NCI-H1105 treated with DMSO at 0.1 percent for 48 hours (cell line): ENCODE measurements at regions not wholly inside any gene's neighbourhood (a gene's known extent, or its start where the extent isn't known, plus 50 kb on each side); places are given as distances from the start of the nearest gene placed in this dataset.
A peak's percentile ranks its signal among the peaks of the same experiment; 100 is the strongest.

ENCODE experiments used
- DNase-seq: peaks from one replicate; lab custom pipeline; 2025; lab: John Stamatoyannopoulos, UW

DNA sequence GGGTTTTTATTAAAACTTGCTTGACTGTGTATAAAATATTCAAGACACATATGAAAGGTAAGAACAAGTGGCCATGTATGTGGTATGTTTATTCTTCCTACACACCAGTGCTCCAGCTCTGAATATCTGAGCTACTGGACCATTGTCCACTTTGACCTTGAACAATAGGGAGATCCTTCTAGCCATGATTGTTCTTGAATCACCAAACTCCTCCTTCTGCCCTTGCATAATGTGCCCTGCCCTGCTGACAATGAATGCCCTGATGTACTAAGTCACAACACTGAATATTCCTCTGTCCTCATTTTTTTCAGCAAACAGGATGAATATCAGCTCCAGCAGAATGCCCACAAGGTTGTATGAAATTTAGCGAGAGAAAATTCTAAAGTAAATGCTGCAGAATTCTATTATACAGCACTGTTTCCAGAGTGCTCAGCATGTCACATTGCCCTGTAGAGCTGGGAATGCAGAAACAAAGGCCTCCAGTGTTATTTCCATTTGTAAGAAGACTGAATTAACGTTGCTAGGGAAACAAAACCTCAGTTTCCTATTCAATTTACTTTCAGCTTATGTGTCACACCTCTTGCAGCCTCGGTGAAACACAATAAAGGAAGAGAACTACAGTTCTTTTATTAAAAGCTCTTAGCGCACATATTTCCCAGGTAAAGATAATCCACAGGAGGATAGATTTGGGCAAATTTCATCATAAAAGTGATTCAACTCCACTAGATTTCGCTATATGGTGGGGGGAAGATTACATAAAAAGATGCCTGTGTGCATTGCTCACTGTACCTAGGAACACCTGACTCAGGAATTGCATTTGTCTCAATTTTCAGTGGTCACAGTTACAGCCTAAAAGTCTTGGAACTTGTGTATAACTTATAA is 187.4 kb upstream of the ATP1B1 start:
- no peak for DNase-seq

DNA sequence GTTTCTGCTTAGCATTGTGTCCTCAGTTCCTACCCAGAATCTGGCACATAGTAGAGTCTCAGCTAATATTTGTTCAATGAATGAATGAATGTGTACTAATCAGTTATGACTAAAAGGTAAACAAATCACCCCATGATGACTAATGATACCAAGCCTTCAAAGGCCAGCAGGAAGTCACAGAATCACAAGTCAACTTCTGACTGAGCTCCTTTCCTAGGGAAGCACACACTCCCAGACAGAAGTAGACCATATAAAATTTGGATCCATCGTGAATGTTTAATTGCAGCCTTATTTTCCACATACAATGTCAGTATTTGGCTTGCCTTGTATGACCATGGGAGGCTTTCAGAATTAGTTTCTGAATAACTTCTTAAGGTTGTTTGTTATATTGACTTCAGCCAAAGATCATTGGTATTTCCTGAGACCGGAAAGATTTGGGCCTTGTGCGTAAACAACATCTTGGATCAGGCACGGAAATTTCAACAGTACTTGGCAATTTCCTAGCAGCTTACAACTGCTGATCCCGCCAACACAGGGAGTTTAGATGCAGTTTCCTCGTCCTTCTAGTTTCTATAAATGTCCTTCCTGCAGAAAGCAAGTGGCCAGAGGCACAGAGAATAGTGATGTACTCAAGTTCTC is 185.9 kb upstream of the ATP1B1 start:
- DNase-seq: no peak

- DNase-seq: no peak
Measured at GRCh38 chr1:168921629-168922028, 184.9 kb upstream of the ATP1B1 start.

DNA sequence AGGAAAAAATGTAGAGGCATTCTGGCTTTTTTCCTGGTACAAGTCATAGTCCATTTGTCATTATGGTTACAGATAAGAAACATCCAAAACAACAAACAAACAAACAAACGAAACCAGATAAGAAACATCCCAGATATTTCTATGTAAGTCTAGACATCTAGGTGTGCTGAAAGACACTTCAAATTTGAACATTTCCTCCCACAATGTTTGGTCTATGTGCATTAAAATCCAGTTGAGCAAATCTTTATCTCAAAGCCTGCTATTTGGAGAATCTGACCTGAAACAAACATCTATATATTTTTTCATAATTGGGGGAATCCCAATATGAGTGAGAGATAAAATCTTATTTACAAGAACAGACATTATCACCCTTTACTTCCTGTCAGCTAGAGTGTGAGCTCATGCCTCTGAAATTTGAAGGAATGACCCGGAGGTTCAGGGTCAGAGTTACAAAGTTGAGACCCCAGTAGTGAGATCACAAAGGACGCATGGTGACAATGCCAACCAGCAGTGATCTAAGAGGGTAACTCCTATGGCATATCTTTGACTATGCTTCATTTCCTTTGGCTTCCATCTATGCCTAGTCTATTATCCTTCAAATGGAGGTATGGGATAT is 182.9 kb upstream of the ATP1B1 start:
- no peak for DNase-seq

GRCh38 chr1:168924976-168925375 is 181.5 kb upstream of the ATP1B1 start:
- no peak for DNase-seq

DNA sequence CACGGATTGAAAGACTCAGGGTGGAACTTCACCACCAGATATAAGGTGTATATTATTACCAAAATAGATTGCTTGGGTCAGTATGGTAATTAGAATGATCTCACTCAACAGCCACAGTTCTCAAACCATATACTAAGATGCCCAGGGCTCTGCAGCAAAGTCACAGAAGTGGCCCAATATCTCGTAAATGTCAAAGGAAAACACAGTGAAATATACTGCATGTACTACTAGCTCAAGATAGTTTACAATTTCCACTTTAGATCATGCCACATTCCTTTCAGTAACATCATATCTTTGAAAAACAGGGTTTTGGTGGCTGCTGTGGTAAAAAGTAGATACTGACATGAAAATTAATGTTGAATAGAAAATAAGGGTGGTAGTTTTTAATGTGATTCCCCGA is 180.3 kb upstream of the ATP1B1 start:
- no peak for DNase-seq

- peak; percentile 18 for DNase-seq
Measured at GRCh38 chr1:168932539-168932938, 174.0 kb upstream of the ATP1B1 start.

DNA sequence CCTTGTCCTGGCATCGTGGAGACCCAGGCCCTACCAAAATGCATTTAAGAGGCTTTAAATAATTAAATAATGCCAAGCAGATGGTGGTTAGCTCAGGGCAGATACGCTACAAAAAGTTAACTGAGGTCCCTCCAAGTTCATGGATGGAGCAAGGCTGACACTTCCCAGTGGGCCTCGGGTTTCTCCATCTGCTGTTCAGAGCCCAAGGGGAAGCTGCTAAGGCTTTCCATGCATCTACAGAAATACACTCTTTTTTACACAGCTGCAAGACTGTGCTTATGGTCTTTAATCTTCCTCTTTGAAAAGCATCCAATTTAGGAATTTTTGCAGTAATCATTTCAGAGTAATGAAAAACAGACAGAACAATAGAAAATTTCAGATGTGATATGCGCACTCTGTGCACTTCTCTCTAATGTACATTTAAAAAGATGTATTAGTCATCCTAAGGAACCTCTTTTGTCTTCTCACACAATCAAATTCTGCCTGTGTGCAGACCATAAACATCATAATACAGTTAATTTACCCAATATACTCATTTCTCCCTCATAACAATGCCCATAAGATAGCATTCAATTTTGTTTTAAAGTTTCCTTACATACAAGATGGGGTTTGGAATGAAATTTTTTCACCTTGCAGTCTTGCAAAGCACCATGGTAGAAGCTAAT is 173.2 kb upstream of the ATP1B1 start:
- DNase-seq: no peak

- peak; percentile 63 for DNase-seq
Measured at GRCh38 chr1:168939110-168939946, 167.2 kb upstream of the ATP1B1 start.

GRCh38 chr1:168939947-168940223 is 166.6 kb upstream of the ATP1B1 start:
- no peak for DNase-seq

- DNase-seq: no peak
Measured at GRCh38 chr1:168941640-168942039, 164.8 kb upstream of the ATP1B1 start.

DNA sequence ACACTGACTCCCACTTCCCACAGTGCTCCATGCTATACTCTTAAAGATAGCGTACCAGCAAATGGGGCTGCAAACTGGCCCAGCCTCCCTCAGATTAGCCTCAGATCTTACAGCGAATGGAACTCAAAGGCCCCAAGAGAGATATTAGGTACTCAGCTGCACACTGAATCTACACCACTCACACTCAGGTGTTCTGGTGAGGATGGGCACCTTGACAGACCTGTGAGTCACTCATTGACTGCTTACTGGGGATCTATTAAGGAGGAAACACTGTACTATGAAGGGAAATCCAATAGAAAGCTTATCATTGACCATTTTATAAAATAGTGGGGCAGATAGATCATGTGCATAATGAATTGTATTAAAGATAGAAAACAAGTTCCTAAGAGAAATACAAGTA is 164.3 kb upstream of the ATP1B1 start:
- DNase-seq: no peak

- DNase-seq: no peak
Measured at GRCh38 chr1:168945870-168946269, 160.6 kb upstream of the ATP1B1 start.

- DNase-seq: no peak
Measured at GRCh38 chr1:168947041-168947440, 159.4 kb upstream of the ATP1B1 start.

GRCh38 chr1:168949672-168950071 is 156.8 kb upstream of the ATP1B1 start:
- DNase-seq: no peak

GRCh38 chr1:168957818-168958217 is 148.7 kb upstream of the ATP1B1 start:
- no peak for DNase-seq

- DNase-seq: no peak
Measured at GRCh38 chr1:168958562-168959289, 147.8 kb upstream of the ATP1B1 start.

- DNase-seq: no peak
Measured at GRCh38 chr1:168959382-168959781, 147.1 kb upstream of the ATP1B1 start.

GRCh38 chr1:168960114-168960513 is 146.4 kb upstream of the ATP1B1 start:
- no peak for DNase-seq

DNA sequence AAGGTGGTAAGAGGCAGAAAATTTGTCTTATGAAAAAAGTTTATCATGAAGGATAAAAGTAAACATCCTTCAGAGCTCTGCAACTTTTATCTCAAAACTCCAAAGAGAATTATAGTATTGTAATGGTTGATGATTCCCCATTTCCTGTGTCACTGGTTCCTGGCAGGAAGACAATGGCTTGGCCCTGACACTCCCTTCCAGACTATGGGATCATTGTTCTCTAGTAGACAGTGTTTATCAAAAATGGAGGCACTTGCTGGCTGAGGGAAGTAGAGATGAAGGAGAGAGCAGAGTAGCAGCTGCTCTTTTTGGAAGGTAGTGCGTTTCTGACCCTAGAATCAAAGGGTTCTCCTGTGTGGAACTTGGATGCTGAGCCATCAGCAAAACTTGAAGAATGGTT is 145.9 kb upstream of the ATP1B1 start:
- DNase-seq: no peak

DNA sequence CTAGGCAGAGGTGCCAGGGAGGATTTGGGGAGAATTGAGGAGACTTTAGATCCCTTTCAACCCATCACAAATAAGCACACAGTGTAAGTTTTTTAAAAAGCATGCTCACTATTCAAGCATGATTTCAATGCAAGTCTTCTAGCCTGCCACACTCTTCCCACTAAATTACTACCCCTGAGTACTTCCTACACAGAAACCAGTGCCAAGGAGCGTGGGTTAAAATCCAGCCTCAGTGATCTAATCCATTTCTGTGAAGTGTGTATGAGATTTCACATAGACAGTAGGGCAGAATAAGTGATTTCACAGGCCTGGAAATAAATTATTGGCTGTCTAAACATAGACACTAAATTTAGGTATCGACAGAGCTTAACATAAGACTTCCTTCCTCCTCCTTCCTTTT is 142.9 kb upstream of the ATP1B1 start:
- no peak for DNase-seq
